ENCODE measurements at regions not wholly inside any gene's neighbourhood (a gene's known extent, or its start where the extent isn't known, plus 50 kb on each side); places are given as distances from the start of the nearest gene placed in this dataset.

DNA sequence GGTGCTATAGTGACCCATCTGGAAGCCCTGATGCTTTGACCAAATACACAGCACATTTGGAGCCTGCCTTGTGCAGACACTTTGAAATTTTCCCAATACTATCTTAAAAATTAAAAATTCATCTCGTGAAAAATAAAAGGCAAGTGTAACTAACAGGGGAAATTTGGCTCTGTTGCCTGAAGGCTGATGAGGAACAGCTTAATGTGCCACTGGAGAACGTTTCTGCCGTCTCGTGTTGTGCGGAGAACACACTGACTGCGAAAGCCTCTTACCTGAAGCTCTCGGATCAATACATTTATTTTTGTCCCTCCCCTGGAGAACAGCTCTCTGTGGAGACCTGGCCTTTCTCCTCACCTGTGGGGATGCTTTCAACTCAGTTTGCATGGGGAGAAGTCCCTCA lies 77.2 kb upstream of the CHST15 start:
- Histone ChIP-seq H3K9me3 (ENCODE audit: control insufficient read depth, low read depth, low read length) (no peaks in the 10 kb centered on the region), H2AFZ (ENCODE audit: control insufficient read depth, low read length) (no peak overlapping the region), H3K4me2 (ENCODE audit: control insufficient read depth, extremely low read depth, insufficient read depth, low read depth, low read length) (no peak overlapping the region), H3K4me1 (ENCODE audit: control insufficient read depth, extremely low read depth, insufficient read depth, low read length) (no peaks in the 10 kb centered on the region), H3K9me1 (ENCODE audit: control insufficient read depth, extremely low read depth, insufficient read depth, low read length) (no peaks in the 10 kb centered on the region), H3K9ac (ENCODE audit: control insufficient read depth, extremely low read depth, insufficient read depth, low read length) (no peak overlapping the region), H3K27ac (ENCODE audit: control insufficient read depth, insufficient read depth, low read length) (no peak overlapping the region), H3K4me3 (ENCODE audit: control insufficient read depth in 2 of 3, extremely low read depth in 1 of 3, insufficient read depth in 2 of 3, low read depth in 1 of 3, low read length in 3 of 3) (no peak overlapping the region), H3K27me3 (ENCODE audit: control insufficient read depth, extremely low read depth, insufficient read depth, low read length) (no peaks in the 10 kb centered on the region), H4K20me1 (ENCODE audit: control insufficient read depth, extremely low read depth, insufficient read depth, low read length) (no peaks in the 10 kb centered on the region), H3K36me3 (ENCODE audit: control insufficient read depth in 2 of 2, extremely low read depth in 1 of 2, insufficient read depth in 2 of 2, low read length in 2 of 2) (no peaks in the 10 kb centered on the region), H3K79me2 (ENCODE audit: control insufficient read depth, insufficient read depth, low read length) (no peaks in the 10 kb centered on the region)
- TF ChIP-seq, protein P1, sequence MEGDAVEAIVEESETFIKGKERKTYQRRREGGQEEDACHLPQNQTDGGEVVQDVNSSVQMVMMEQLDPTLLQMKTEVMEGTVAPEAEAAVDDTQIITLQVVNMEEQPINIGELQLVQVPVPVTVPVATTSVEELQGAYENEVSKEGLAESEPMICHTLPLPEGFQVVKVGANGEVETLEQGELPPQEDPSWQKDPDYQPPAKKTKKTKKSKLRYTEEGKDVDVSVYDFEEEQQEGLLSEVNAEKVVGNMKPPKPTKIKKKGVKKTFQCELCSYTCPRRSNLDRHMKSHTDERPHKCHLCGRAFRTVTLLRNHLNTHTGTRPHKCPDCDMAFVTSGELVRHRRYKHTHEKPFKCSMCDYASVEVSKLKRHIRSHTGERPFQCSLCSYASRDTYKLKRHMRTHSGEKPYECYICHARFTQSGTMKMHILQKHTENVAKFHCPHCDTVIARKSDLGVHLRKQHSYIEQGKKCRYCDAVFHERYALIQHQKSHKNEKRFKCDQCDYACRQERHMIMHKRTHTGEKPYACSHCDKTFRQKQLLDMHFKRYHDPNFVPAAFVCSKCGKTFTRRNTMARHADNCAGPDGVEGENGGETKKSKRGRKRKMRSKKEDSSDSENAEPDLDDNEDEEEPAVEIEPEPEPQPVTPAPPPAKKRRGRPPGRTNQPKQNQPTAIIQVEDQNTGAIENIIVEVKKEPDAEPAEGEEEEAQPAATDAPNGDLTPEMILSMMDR (optimal IDR thresholded peaks at IDR 0.05 in 1 of 3, IDR thresholded peaks at IDR 0.05 in 1 of 3, conservative IDR thresholded peaks at IDR 0.05 in 1 of 3; ENCODE audit: extremely low read depth in 1 of 3, insufficient read depth in 2 of 3, low read length in 3 of 3) = no peak
- no peak for TF ChIP-seq EZH2 (IDR thresholded peaks at IDR 0.05; ENCODE audit: low read length)
- dilution Hi-C loops (cut with MboI; ENCODE audit: extremely low pct_ligation_motif_present, low sequenced_read_pairs) = no loop called here
- DNase-seq (ENCODE audit: low read depth, low spot score) (no peak), FAIRE-seq (no peak)

DNA sequence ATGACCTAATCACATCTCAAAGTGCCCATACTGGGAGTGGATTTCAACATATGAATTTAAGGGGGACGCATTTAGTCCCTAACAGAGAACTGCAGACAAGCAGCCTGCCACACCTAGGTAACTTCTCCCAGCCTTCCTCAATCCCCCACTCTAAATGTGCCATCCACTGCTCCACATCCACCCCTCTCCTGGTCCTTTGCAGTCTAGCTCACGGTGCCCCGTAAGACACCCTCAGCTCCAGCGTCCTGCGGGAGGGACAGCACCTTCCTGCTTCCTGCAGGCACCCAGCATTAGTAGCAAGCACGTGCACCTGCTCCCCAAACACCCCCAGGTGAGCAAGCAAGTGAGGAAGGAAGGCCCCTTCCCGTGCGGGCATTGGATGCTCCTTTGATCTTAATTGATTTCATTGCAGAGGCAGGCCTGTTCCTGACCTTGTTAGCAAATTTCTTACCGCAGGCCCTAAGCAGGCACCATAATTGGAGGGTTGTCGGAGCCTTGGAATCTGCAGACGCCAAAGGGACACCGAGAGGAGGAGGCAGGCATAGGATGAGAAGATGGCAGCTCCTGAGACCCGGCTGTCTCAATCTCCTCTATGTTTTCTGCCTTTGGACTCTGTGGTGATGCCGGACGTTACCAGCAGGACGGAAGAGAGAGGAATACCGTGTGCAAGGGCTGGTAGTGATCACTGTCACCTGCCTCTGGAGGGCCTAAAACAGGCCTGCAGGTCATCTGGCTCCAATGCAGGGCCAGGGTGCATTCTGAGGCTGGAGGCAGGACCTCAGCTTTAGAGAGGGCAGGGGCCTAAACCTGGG lies 75.8 kb upstream of the CHST15 start:
- Histone ChIP-seq H3K4me3 (ENCODE audit: control insufficient read depth in 2 of 3, extremely low read depth in 1 of 3, insufficient read depth in 2 of 3, low read depth in 1 of 3, low read length in 3 of 3) (no peak overlapping the region), H3K79me2 (ENCODE audit: control insufficient read depth, insufficient read depth, low read length) (no peaks in the 10 kb centered on the region), H2AFZ (ENCODE audit: control insufficient read depth, low read length) (no peak overlapping the region), H3K9ac (ENCODE audit: control insufficient read depth, extremely low read depth, insufficient read depth, low read length) (no peak overlapping the region), H3K36me3 (ENCODE audit: control insufficient read depth in 2 of 2, extremely low read depth in 1 of 2, insufficient read depth in 2 of 2, low read length in 2 of 2) (no peaks in the 10 kb centered on the region), H3K4me1 (ENCODE audit: control insufficient read depth, extremely low read depth, insufficient read depth, low read length) (no peaks in the 10 kb centered on the region), H4K20me1 (ENCODE audit: control insufficient read depth, extremely low read depth, insufficient read depth, low read length) (no peaks in the 10 kb centered on the region), H3K27ac (ENCODE audit: control insufficient read depth, insufficient read depth, low read length) (no peak overlapping the region), H3K9me3 (ENCODE audit: control insufficient read depth, low read depth, low read length) (no peaks in the 10 kb centered on the region), H3K9me1 (ENCODE audit: control insufficient read depth, extremely low read depth, insufficient read depth, low read length) (no peaks in the 10 kb centered on the region), H3K4me2 (ENCODE audit: control insufficient read depth, extremely low read depth, insufficient read depth, low read depth, low read length) (no peak overlapping the region), H3K27me3 (ENCODE audit: control insufficient read depth, extremely low read depth, insufficient read depth, low read length) (no peaks in the 10 kb centered on the region)
- TF ChIP-seq, protein P1 (optimal IDR thresholded peaks at IDR 0.05 in 1 of 3, IDR thresholded peaks at IDR 0.05 in 1 of 3, conservative IDR thresholded peaks at IDR 0.05 in 1 of 3; ENCODE audit: extremely low read depth in 1 of 3, insufficient read depth in 2 of 3, low read length in 3 of 3) = no peak
- TF ChIP-seq EZH2 (IDR thresholded peaks at IDR 0.05; ENCODE audit: low read length) = no peak
- dilution Hi-C loops (cut with MboI; ENCODE audit: extremely low pct_ligation_motif_present, low sequenced_read_pairs) = no loop called here
- FAIRE-seq (no peak), DNase-seq (ENCODE audit: low read depth, low spot score) (no peak)
